Parathyroid adenoma (tissue), 2 donors: ENCODE measurements at regions not wholly inside any gene's neighbourhood (a gene's known extent, or its start where the extent isn't known, plus 50 kb on each side); places are given as distances from the start of the nearest gene placed in this dataset.

Experiments
- H2AFZ ChIP-seq: fragments of 300-600 bp; sonication (generic); one replicate; pipeline ENCODE4 v1.7.0; 2017; ENCODE audit warnings: antibody characterized with exemption, mild to moderate bottlenecking
- H3K27ac ChIP-seq: fragments of 300-600 bp; sonication (generic); one replicate; pipeline ENCODE4 v1.7.0; 2017
- H3K27me3 ChIP-seq: fragments of 300-600 bp; sonication (generic); one replicate; pipeline ENCODE4 v1.7.0; 2017; ENCODE audit warnings: low read length; ENCODE audit not compliant: control insufficient read depth, insufficient read depth
- H3K36me3 ChIP-seq: fragments of 300-600 bp; sonication (generic); one replicate; pipeline ENCODE4 v1.7.0; 2017; ENCODE audit warnings: low read length; ENCODE audit not compliant: control insufficient read depth, insufficient read depth
- H3K4me1 ChIP-seq: fragments of 300-600 bp; sonication (generic); one replicate; pipeline ENCODE4 v1.7.0; 2017; ENCODE audit warnings: control low read depth
- H3K4me2 ChIP-seq: fragments of 300-600 bp; sonication (generic); one replicate; pipeline ENCODE4 v1.7.0; 2017; ENCODE audit warnings: low read length
- H3K4me3 ChIP-seq: fragments of 300-600 bp; sonication (generic); one replicate; pipeline ENCODE4 v1.7.0; 2017; ENCODE audit warnings: low read depth, low read length
- H3K79me2 ChIP-seq: fragments of 300-600 bp; sonication (generic); one replicate; pipeline ENCODE4 v1.7.0; 2017; ENCODE audit warnings: control low read depth
- H3K9ac ChIP-seq: fragments of 300-600 bp; sonication (generic); one replicate; pipeline ENCODE4 v1.7.0; 2017; ENCODE audit warnings: mild to moderate bottlenecking
- H3K9me3 ChIP-seq: fragments of 300-600 bp; sonication (generic); one replicate; pipeline ENCODE4 v1.7.0; 2017; ENCODE audit warnings: low read length; ENCODE audit not compliant: control insufficient read depth
- TF ChIP-seq, protein P1 (sequence below): fragments of 300-600 bp; sonication (generic); IDR thresholded peaks from one replicate; pipeline ENCODE4 v1.7.0; 2017; ENCODE audit warnings: antibody characterized with exemption, mild to moderate bottlenecking
- donor health status: primary hyperparathyroidism.

DNA sequence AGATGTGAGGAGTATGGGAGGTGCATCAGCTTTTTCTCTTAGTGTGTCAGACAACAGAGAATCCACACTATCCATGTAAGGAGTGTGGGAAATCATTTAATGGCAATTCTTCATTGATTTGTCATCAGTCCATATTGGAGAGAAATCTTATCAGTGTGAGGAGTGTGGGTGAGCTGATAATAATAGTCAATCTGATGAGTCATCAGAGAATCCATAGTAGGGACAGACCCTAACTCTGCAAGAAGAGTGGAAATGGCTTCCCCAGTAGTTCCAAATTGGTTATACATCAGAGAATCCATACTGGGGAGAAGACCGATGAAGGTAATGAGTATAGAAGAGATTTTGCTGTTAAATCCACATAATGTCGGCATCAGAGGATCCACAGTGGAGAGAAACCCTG lies 150.5 kb upstream of the THUMPD2 start:
- no peak overlapping the region for H2AFZ ChIP-seq
- H3K27ac ChIP-seq: no peak overlapping the region
- no peak overlapping the region for H3K4me2 ChIP-seq
- no peaks in the 10 kb centered on the region for H3K4me1 ChIP-seq
- H3K79me2 ChIP-seq: no peaks in the 10 kb centered on the region
- no peaks in the 10 kb centered on the region for H3K36me3 ChIP-seq
- TF ChIP-seq, protein P1, sequence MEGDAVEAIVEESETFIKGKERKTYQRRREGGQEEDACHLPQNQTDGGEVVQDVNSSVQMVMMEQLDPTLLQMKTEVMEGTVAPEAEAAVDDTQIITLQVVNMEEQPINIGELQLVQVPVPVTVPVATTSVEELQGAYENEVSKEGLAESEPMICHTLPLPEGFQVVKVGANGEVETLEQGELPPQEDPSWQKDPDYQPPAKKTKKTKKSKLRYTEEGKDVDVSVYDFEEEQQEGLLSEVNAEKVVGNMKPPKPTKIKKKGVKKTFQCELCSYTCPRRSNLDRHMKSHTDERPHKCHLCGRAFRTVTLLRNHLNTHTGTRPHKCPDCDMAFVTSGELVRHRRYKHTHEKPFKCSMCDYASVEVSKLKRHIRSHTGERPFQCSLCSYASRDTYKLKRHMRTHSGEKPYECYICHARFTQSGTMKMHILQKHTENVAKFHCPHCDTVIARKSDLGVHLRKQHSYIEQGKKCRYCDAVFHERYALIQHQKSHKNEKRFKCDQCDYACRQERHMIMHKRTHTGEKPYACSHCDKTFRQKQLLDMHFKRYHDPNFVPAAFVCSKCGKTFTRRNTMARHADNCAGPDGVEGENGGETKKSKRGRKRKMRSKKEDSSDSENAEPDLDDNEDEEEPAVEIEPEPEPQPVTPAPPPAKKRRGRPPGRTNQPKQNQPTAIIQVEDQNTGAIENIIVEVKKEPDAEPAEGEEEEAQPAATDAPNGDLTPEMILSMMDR: no peak
- H3K9ac ChIP-seq: no peak overlapping the region
- H3K9me3 ChIP-seq: no peaks in the 10 kb centered on the region
- H3K27me3 ChIP-seq: no peaks in the 10 kb centered on the region
- no peak overlapping the region for H3K4me3 ChIP-seq

DNA sequence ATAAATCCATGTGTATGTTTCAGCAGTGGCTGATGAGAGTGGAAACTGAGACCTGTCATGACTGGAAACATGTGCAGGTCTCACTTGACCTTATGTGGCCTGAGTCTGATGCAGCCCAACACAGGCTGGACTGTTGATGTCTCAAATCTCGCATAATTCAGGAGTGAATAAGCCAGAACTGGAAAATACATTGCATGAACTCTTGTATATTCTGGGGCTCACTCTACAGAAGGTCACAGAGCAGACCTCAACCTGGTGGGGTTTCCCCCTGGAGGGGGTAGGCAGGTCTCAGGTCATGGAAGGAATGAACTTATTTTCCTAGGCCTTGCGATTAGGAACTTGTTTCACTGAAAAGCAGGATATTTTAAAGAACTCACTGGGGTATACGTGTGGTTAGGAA lies 146.3 kb upstream of the THUMPD2 start:
- no peak overlapping the region for H3K4me3 ChIP-seq

DNA sequence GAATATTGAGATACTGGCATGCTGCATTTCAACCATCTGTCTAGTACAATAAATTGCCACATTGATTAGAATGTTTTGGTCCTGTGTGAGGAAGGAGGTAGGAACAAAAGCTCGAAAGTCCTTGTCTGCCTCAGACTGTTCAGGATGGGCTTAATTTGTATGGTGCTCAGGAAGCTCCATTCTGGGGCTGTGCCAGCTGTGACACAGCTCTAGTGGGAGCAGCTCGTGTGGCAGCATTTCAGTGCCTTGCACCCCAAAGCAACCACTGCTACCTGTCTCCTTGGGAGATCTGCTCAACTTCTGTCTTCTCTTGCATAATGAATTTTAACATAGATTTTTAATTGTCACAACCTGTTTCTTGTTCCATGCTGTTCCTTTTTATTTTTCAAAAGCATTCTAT lies 144.4 kb upstream of the THUMPD2 start:
- Histone ChIP-seq H3K27me3 (no peaks in the 10 kb centered on the region), H3K9ac (no peak overlapping the region), H2AFZ (no peak overlapping the region), H3K79me2 (no peaks in the 10 kb centered on the region), H3K9me3 (no peaks in the 10 kb centered on the region), H3K4me3 (no peak overlapping the region), H3K4me1 (no peaks in the 10 kb centered on the region), H3K4me2 (no peak overlapping the region), H3K36me3 (no peaks in the 10 kb centered on the region), H3K27ac (no peak overlapping the region)
- TF ChIP-seq, protein P1: no peak

More for the DNA sequence above, 146.3 kb upstream of the THUMPD2 start:
- H3K36me3 ChIP-seq: no peaks in the 10 kb centered on the region
- H2AFZ ChIP-seq: no peak overlapping the region
- no peaks in the 10 kb centered on the region for H3K9me3 ChIP-seq
- no peaks in the 10 kb centered on the region for H3K4me1 ChIP-seq
- TF ChIP-seq, protein P1: no peak
- H3K79me2 ChIP-seq: no peaks in the 10 kb centered on the region
- H3K27ac ChIP-seq: no peak overlapping the region
- no peak overlapping the region for H3K9ac ChIP-seq
- H3K27me3 ChIP-seq: no peaks in the 10 kb centered on the region
- H3K4me2 ChIP-seq: no peak overlapping the region

DNA sequence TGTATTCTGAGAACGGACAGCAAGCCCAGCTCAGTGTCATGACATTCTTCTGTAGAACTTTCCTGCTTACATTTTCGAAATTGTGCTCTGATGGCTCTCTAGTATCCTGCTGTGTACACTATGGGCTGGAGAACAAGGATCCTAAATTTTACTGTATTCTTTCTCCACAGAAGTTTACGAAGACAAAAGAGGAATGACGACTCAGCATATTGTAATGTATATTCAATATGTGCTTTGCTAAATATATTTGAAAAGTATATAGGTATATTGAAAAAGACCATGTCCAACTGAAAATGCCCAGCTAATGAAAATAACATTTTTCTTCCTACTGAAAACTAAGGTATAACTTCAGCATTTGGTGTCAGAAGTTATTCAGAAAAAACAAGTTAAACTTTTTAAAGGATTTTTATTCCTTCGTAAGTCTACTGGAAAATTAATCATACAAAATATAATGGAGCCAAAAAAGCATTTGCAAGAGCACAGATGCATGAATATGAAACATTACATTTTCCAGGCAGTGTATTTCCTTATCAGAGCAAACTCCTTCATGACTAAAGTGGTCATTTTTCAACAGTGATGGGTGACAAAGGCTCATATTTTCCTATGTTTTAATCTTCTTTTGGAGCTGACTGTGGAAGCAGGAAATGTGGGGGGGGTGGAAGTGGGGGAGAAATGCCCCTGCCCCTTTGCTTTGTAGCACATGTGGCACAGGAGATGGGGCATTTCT lies 143.8 kb upstream of the THUMPD2 start:
- TF ChIP-seq, protein P1: no peak

DNA sequence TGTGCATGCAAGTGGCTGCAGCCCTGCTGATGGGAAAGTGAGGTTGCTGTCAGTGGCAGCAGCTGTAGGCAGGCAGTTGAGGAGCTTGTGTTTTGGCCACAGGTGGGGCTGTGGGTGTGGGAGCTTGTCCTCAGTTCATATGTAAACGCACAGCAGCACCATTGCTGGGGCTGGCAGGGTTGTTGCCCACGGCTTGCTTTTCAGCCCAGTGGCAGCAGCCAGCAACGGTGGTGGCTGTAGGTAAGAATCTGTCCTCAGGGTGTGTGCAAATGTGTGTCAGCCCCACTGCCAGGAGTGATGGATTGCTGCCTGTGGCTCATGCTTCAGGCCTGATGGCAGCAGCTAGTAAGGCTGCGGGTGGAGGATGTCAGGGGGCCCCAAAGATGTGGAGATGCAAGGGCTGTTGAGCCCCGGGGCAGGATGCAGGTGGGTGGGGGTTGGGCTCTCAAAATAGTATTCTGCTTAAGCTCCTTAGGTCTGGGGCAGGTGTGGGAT lies 141.3 kb upstream of the THUMPD2 start:
- H3K4me3 ChIP-seq: no peak overlapping the region
- TF ChIP-seq, protein P1: no peak
- H3K9ac ChIP-seq: no peak overlapping the region
- no peak overlapping the region for H3K4me2 ChIP-seq
- H2AFZ ChIP-seq: no peak overlapping the region
- no peaks in the 10 kb centered on the region for H3K9me3 ChIP-seq
- no peaks in the 10 kb centered on the region for H3K79me2 ChIP-seq
- no peaks in the 10 kb centered on the region for H3K36me3 ChIP-seq
- H3K27ac ChIP-seq: no peak overlapping the region
- no peaks in the 10 kb centered on the region for H3K4me1 ChIP-seq
- no peaks in the 10 kb centered on the region for H3K27me3 ChIP-seq

More for the DNA sequence above, 143.8 kb upstream of the THUMPD2 start:
- Histone ChIP-seq H3K36me3 (no peaks in the 10 kb centered on the region), H3K4me1 (no peaks in the 10 kb centered on the region), H3K9me3 (no peaks in the 10 kb centered on the region), H3K27ac (no peak overlapping the region), H2AFZ (no peak overlapping the region), H3K9ac (no peak overlapping the region), H3K79me2 (no peaks in the 10 kb centered on the region), H3K4me2 (no peak overlapping the region), H3K4me3 (no peak overlapping the region), H3K27me3 (no peaks in the 10 kb centered on the region)
